PFSK-1 (cell line): ENCODE measurements at regions not wholly inside any gene's neighbourhood (a gene's known extent, or its start where the extent isn't known, plus 50 kb on each side); places are given as distances from the start of the nearest gene placed in this dataset.

Experiments used
- SIN3A ChIP-seq: IDR thresholded peaks from 2 replicates; pipeline ENCODE4 v1.6.1; 2012; ENCODE audit warnings: mild to moderate bottlenecking, low read length, moderate library complexity, borderline replicate concordance; ENCODE audit not compliant: insufficient read depth
- TAF1 ChIP-seq: IDR thresholded peaks from 2 replicates; pipeline ENCODE4 v1.6.1; 2012; ENCODE audit warnings: low read length, control low read depth, borderline replicate concordance; ENCODE audit not compliant: insufficient read depth

- TF ChIP-seq SIN3A (no peak), TAF1 (no peak)
Observed at GRCh38 chr9:13896047-13896446, 417.9 kb downstream of the NFIB start.
